ENCODE measurements at regions not wholly inside any gene's neighbourhood (a gene's known extent, or its start where the extent isn't known, plus 50 kb on each side); places are given as distances from the start of the nearest gene placed in this dataset.

GRCh38 chr2:173462892-173463840 is 108.5 kb downstream of the CDCA7 start:
- Histone ChIP-seq H2BK20ac (ENCODE audit: low read depth, low read length, poor library complexity, severe bottlenecking) (no peak overlapping the region), H3K23ac (ENCODE audit: insufficient read length, low read depth, low read length) (no peak overlapping the region), H3K14ac (ENCODE audit: insufficient read depth, low read length) (peak overlapping the region; percentile 57), H4K5ac (ENCODE audit: insufficient read length, low read depth, low read length) (no peak overlapping the region), H3T11ph (ENCODE audit: low read length) (no peak overlapping the region), H3K18ac (ENCODE audit: insufficient read length, low read depth, low read length) (no peak overlapping the region), H3K23me2 (ENCODE audit: insufficient read length, low read depth, low read length, poor library complexity, severe bottlenecking) (no peaks in the 10 kb centered on the region), H3K27me3 (ENCODE audit: insufficient read depth, low read length) (no peaks in the 10 kb centered on the region), H2AFZ (ENCODE audit: low read length) (no peak overlapping the region), H4K20me1 (ENCODE audit: control insufficient read depth, insufficient read depth, insufficient read length) (no peaks in the 10 kb centered on the region), H3K4me1 (ENCODE audit: insufficient read depth, low read length) (no peaks in the 10 kb centered on the region), H3K79me1 (ENCODE audit: insufficient read depth, low read depth, low read length, poor library complexity, severe bottlenecking) (no peaks in the 10 kb centered on the region), H3K4me2 (ENCODE audit: insufficient read depth, insufficient read length, low read length) (no peak overlapping the region), H2BK5ac (ENCODE audit: insufficient read length, low read length) (no peak overlapping the region), H2BK12ac (ENCODE audit: insufficient read length, low read depth, low read length) (no peak overlapping the region), H3K4ac (ENCODE audit: low read depth, low read length) (no peak overlapping the region), H3K79me2 (ENCODE audit: insufficient read depth, low read length) (no peaks in the 10 kb centered on the region), H3K9ac (ENCODE audit: extremely low read depth, insufficient read length, low read length) (no peak overlapping the region), H4K91ac (ENCODE audit: insufficient read length, low read depth, low read length) (no peak overlapping the region), H3K27ac (ENCODE audit: insufficient read length, low read depth, low read length) (no peak overlapping the region), H2BK120ac (ENCODE audit: low read depth, low read length, poor library complexity, severe bottlenecking) (no peak overlapping the region), H2AK5ac (ENCODE audit: insufficient read length, low read length) (no peak overlapping the region), H3K9me3 (ENCODE audit: control insufficient read depth, low read depth, low read length) (no peaks in the 10 kb centered on the region), H3K56ac (ENCODE audit: insufficient read length, low read depth, low read length) (no peak overlapping the region), H4K8ac (replicated peaks; ENCODE audit: insufficient read length, low read depth, low read length) (peak overlapping the region; percentile 64), H2BK15ac (ENCODE audit: low read depth, low read length) (no peak overlapping the region)
- Mint-ChIP-seq H3K4me1 (peaks cover 0 to 6% of the 10 kb centered on the region in 2 experiments; a peak in 2 of 4 replicates), H3K9me3 (no peaks in the 10 kb centered on the region), H3K27ac (no peak overlapping the region), H3K36me3 (ENCODE audit: insufficient read depth in 1 of 3, low read depth in 3 of 3) (no peaks in the 10 kb centered on the region), H3K27me3 (ENCODE audit: low read depth) (no peaks in the 10 kb centered on the region; the same call in none of the 2 replicates), H3K4me3 (no peak overlapping the region)
- no CpG with 5 or more reads among the region's 14 CpGs for WGBS (ENCODE audit: extremely low coverage, insufficient read length, low lambda C conversion rate)
- no peak for TF ChIP-seq CTCF (conservative IDR thresholded peaks at IDR 0.05)
- peak; percentile 41 for DNase-seq
